HAP-1 (cell line): ENCODE measurements at regions not wholly inside any gene's neighbourhood (a gene's known extent, or its start where the extent isn't known, plus 50 kb on each side); places are given as distances from the start of the nearest gene placed in this dataset.

Experiments used
- DNase-seq, 2 experiments: peaks; one replicate each; pipeline ENCODE4 v3.0.0-alpha.2; 2016 to 2020; ENCODE audit warnings: low spot score in 2 of 2
- H3K27me3 ChIP-seq: fragments of 250-450 bp; sonication (Bioruptor Pico); 2 replicates; pipeline ENCODE4 v1.5.1; 2020; ENCODE audit warnings: low read depth, mild to moderate bottlenecking, moderate library complexity
- H3K36me3 ChIP-seq: fragments of 250-450 bp; sonication (Bioruptor Pico); replicated peaks from 2 replicates; pipeline ENCODE4 v1.5.1; 2020; ENCODE audit warnings: mild to moderate bottlenecking
- H3K4me1 ChIP-seq: fragments of 250-450 bp; sonication (Bioruptor Pico); 2 replicates; pipeline ENCODE4 v1.5.1; 2020; ENCODE audit warnings: mild to moderate bottlenecking
- H3K4me3 ChIP-seq: fragments of 250-450 bp; sonication (Bioruptor Pico); 2 replicates; pipeline ENCODE4 v1.5.1; 2020; ENCODE audit warnings: mild to moderate bottlenecking, moderate library complexity
- H3K9me3 ChIP-seq: fragments of 250-450 bp; sonication (Bioruptor Pico); 2 replicates; pipeline ENCODE4 v1.5.1; 2020; ENCODE audit warnings: mild to moderate bottlenecking, moderate library complexity
- in situ Hi-C: fragments of 300-500 bp; cut with MboI; formaldehyde crosslinking; loops from 3 replicates; pipeline ENCODE4 v1.14.3; 2020; ENCODE audit warnings: low sequenced_read_pairs, inconsistent platforms, mixed read lengths

GRCh38 chr6:23940466-23940865 lies 185.5 kb upstream of the NRSN1 start:
- H3K36me3 ChIP-seq: no peaks in the 10 kb centered on the region
- no peaks in the 10 kb centered on the region for H3K27me3 ChIP-seq
- H3K9me3 ChIP-seq: no peaks in the 10 kb centered on the region; the same call in 1 of the 2 replicates
- in situ Hi-C loops: no loop called here
- DNase-seq: no peak
- no peak overlapping the region for H3K4me3 ChIP-seq
- H3K4me1 ChIP-seq: no peaks in the 10 kb centered on the region

- no peak for DNase-seq
- Histone ChIP-seq H3K4me3 (no peak overlapping the region), H3K36me3 (no peaks in the 10 kb centered on the region), H3K4me1 (no peaks in the 10 kb centered on the region), H3K9me3 (no peaks in the 10 kb centered on the region), H3K27me3 (no peaks in the 10 kb centered on the region)
- in situ Hi-C loops: no loop called here
Measured at GRCh38 chr6:23951691-23952090, 174.3 kb upstream of the NRSN1 start.

- Histone ChIP-seq H3K4me1 (no peaks in the 10 kb centered on the region), H3K27me3 (no peaks in the 10 kb centered on the region), H3K36me3 (no peaks in the 10 kb centered on the region), H3K4me3 (no peak overlapping the region), H3K9me3 (no peaks in the 10 kb centered on the region)
- in situ Hi-C loops: no loop called here
- no peak for DNase-seq
Measured at GRCh38 chr6:23952245-23952644, 173.8 kb upstream of the NRSN1 start.

GRCh38 chr6:23953976-23954375 lies 172.0 kb upstream of the NRSN1 start:
- H3K36me3 ChIP-seq: no peaks in the 10 kb centered on the region
- no peaks in the 10 kb centered on the region for H3K4me1 ChIP-seq
- H3K4me3 ChIP-seq: no peak overlapping the region
- H3K27me3 ChIP-seq: no peaks in the 10 kb centered on the region
- no peak for DNase-seq
- H3K9me3 ChIP-seq: no peaks in the 10 kb centered on the region
- in situ Hi-C loops: no loop called here

- Histone ChIP-seq H3K9me3 (no peaks in the 10 kb centered on the region), H3K36me3 (no peaks in the 10 kb centered on the region), H3K4me3 (no peak overlapping the region), H3K27me3 (no peaks in the 10 kb centered on the region), H3K4me1 (no peaks in the 10 kb centered on the region)
- in situ Hi-C loops: no loop called here
- DNase-seq: no peak
Measured at GRCh38 chr6:23957017-23957416, 169.0 kb upstream of the NRSN1 start.

- no peaks in the 10 kb centered on the region for H3K36me3 ChIP-seq
- no peaks in the 10 kb centered on the region for H3K27me3 ChIP-seq
- no peak for DNase-seq
- H3K9me3 ChIP-seq: no peaks in the 10 kb centered on the region
- in situ Hi-C loops: no loop called here
- no peaks in the 10 kb centered on the region for H3K4me1 ChIP-seq
- H3K4me3 ChIP-seq: no peak overlapping the region
Measured at GRCh38 chr6:23964865-23965264, 161.2 kb upstream of the NRSN1 start.

GRCh38 chr6:23969344-23969743 lies 156.7 kb upstream of the NRSN1 start:
- H3K4me3 ChIP-seq: no peak overlapping the region
- in situ Hi-C loops: no loop called here
- H3K9me3 ChIP-seq: no peaks in the 10 kb centered on the region
- H3K36me3 ChIP-seq: no peaks in the 10 kb centered on the region
- H3K4me1 ChIP-seq: no peaks in the 10 kb centered on the region
- DNase-seq: no peak
- no peaks in the 10 kb centered on the region for H3K27me3 ChIP-seq

GRCh38 chr6:23977706-23978105 lies 148.3 kb upstream of the NRSN1 start:
- no peaks in the 10 kb centered on the region for H3K9me3 ChIP-seq
- H3K4me1 ChIP-seq: no peaks in the 10 kb centered on the region
- H3K36me3 ChIP-seq: no peaks in the 10 kb centered on the region
- H3K4me3 ChIP-seq: no peak overlapping the region
- no peak for DNase-seq
- H3K27me3 ChIP-seq: no peaks in the 10 kb centered on the region
- in situ Hi-C loops: no loop called here

- Histone ChIP-seq H3K4me3 (no peak overlapping the region), H3K36me3 (no peaks in the 10 kb centered on the region), H3K4me1 (no peaks in the 10 kb centered on the region), H3K27me3 (no peaks in the 10 kb centered on the region), H3K9me3 (no peaks in the 10 kb centered on the region)
- no peak for DNase-seq
- in situ Hi-C loops: no loop called here
Measured at GRCh38 chr6:23980965-23981364, 145.1 kb upstream of the NRSN1 start.

- in situ Hi-C loops: no loop called here
- Histone ChIP-seq H3K4me1 (no peaks in the 10 kb centered on the region), H3K4me3 (no peak overlapping the region), H3K36me3 (no peaks in the 10 kb centered on the region), H3K9me3 (no peaks in the 10 kb centered on the region), H3K27me3 (no peaks in the 10 kb centered on the region)
- no peak for DNase-seq
Measured at GRCh38 chr6:23981923-23982322, 144.1 kb upstream of the NRSN1 start.

GRCh38 chr6:23983735-23984134 lies 142.3 kb upstream of the NRSN1 start:
- Histone ChIP-seq H3K36me3 (no peaks in the 10 kb centered on the region), H3K4me1 (no peaks in the 10 kb centered on the region), H3K27me3 (no peaks in the 10 kb centered on the region), H3K9me3 (no peaks in the 10 kb centered on the region), H3K4me3 (no peak overlapping the region)
- in situ Hi-C loops: no loop called here
- DNase-seq: no peak

GRCh38 chr6:23985015-23985414 lies 141.0 kb upstream of the NRSN1 start:
- no peaks in the 10 kb centered on the region for H3K27me3 ChIP-seq
- DNase-seq: no peak

GRCh38 chr6:23989885-23990533 lies 136.0 kb upstream of the NRSN1 start:
- H3K27me3 ChIP-seq: no peaks in the 10 kb centered on the region
- H3K36me3 ChIP-seq: no peaks in the 10 kb centered on the region
- no peak overlapping the region for H3K4me3 ChIP-seq
- no peaks in the 10 kb centered on the region for H3K9me3 ChIP-seq
- in situ Hi-C loops: no loop called here
- no peaks in the 10 kb centered on the region for H3K4me1 ChIP-seq
- no peak for DNase-seq

More at GRCh38 chr6:23985015-23985414, 141.0 kb upstream of the NRSN1 start:
- no peaks in the 10 kb centered on the region for H3K36me3 ChIP-seq
- H3K9me3 ChIP-seq: no peaks in the 10 kb centered on the region
- H3K4me3 ChIP-seq: no peak overlapping the region
- in situ Hi-C loops: no loop called here
- H3K4me1 ChIP-seq: no peaks in the 10 kb centered on the region

- no peak overlapping the region for H3K4me3 ChIP-seq
- no peak for DNase-seq
- in situ Hi-C loops: no loop called here
- H3K4me1 ChIP-seq: no peaks in the 10 kb centered on the region
- no peaks in the 10 kb centered on the region for H3K27me3 ChIP-seq
- no peaks in the 10 kb centered on the region for H3K36me3 ChIP-seq
- H3K9me3 ChIP-seq: no peaks in the 10 kb centered on the region
Measured at GRCh38 chr6:23994013-23994412, 132.0 kb upstream of the NRSN1 start.

GRCh38 chr6:24004062-24004461 lies 122.0 kb upstream of the NRSN1 start:
- H3K36me3 ChIP-seq: no peaks in the 10 kb centered on the region
- no peak for DNase-seq
- no peaks in the 10 kb centered on the region for H3K27me3 ChIP-seq
- no peak overlapping the region for H3K4me3 ChIP-seq
- no peaks in the 10 kb centered on the region for H3K9me3 ChIP-seq
- in situ Hi-C loops: no loop called here
- H3K4me1 ChIP-seq: no peaks in the 10 kb centered on the region
